WTC11 (cell line): ENCODE measurements at regions not wholly inside any gene's neighbourhood (a gene's known extent, or its start where the extent isn't known, plus 50 kb on each side); places are given as distances from the start of the nearest gene placed in this dataset.
A peak's percentile ranks its signal among the peaks of the same experiment; 100 is the strongest.
"Not testable (repeated sequence)": the region's sequence is repeated elsewhere in the genome, so short reads cannot be mapped to it uniquely, and the experiment has no call there.

Experiments used
- ATAC-seq: fragments of 200-7000 bp; cut with Tn5 transposase; 2 replicates; pipeline ENCODE4 v1.10.0; 2021; ENCODE audit warnings: mild to moderate bottlenecking, moderate library complexity
- CTCF ChIA-PET: fragments of 300-600 bp; sonication (Branson Sonifier 250); formaldehyde crosslinking; loops from one replicate; lab custom pipeline; 2021; ENCODE audit warnings: antibody characterized with exemption; lab: Charles Lee
- POLR2A ChIA-PET: fragments of 350-600 bp; sonication (Branson Sonifier 250); formaldehyde crosslinking; loops from one replicate; lab custom pipeline; 2021; ENCODE audit warnings: antibody characterized with exemption; lab: Charles Lee
- DNase-seq: peaks from one replicate; pipeline ENCODE4 v3.0.0; 2021; ENCODE audit warnings: low spot score
- H3K27ac Mint-ChIP-seq: 2 replicates; pipeline ENCODE4 v1.8.0; 2021; ENCODE audit warnings: mixed read lengths
- H3K27me3 Mint-ChIP-seq: 2 replicates; pipeline ENCODE4 v1.8.0; 2021; ENCODE audit warnings: low read depth, mild to moderate bottlenecking, moderate library complexity, mixed read lengths
- H3K36me3 Mint-ChIP-seq: 2 replicates; pipeline ENCODE4 v1.8.0; 2021; ENCODE audit warnings: mixed read lengths
- H3K4me1 Mint-ChIP-seq: 2 replicates; pipeline ENCODE4 v1.8.0; 2022; ENCODE audit warnings: mixed read lengths
- H3K4me3 Mint-ChIP-seq: 2 replicates; pipeline ENCODE4 v1.8.0; 2021; ENCODE audit warnings: mild to moderate bottlenecking, moderate library complexity, mixed read lengths
- H3K9me3 Mint-ChIP-seq: 2 replicates; pipeline ENCODE4 v1.8.0; 2021; ENCODE audit warnings: mixed read lengths
- ATF6 ChIP-seq: sonication (generic); formaldehyde crosslinking; IDR thresholded peaks from 2 replicates; pipeline ENCODE4 v1.8.1; 2023; ENCODE audit warnings: mild to moderate bottlenecking, missing genetic modification reagents
- CBFB ChIP-seq: sonication (generic); formaldehyde crosslinking; IDR thresholded peaks from 2 replicates; pipeline ENCODE4 v1.8.1; 2022; ENCODE audit warnings: mild to moderate bottlenecking, low read depth, missing genetic modification reagents
- CTCF ChIP-seq: fragments of 200-600 bp; IDR thresholded peaks from 2 replicates; pipeline ENCODE4 v1.8.0; 2022; ENCODE audit warnings: antibody characterized with exemption
- E2F5 ChIP-seq: sonication (generic); formaldehyde crosslinking; IDR thresholded peaks from 2 replicates; pipeline ENCODE4 v1.8.1; 2022; ENCODE audit warnings: mild to moderate bottlenecking, moderate library complexity, missing genetic modification reagents
- ELF4 ChIP-seq: sonication (generic); formaldehyde crosslinking; IDR thresholded peaks from 2 replicates; pipeline ENCODE4 v1.8.1; 2022; ENCODE audit warnings: low read depth, mild to moderate bottlenecking, moderate library complexity, missing genetic modification reagents
- ETV6 ChIP-seq: sonication (generic); formaldehyde crosslinking; IDR thresholded peaks from 2 replicates; pipeline ENCODE4 v1.8.1; 2022; ENCODE audit warnings: mild to moderate bottlenecking, missing genetic modification reagents
- NFYB ChIP-seq: sonication (generic); formaldehyde crosslinking; conservative IDR thresholded peaks from 2 replicates; pipeline ENCODE4 v1.8.0; 2022; ENCODE audit warnings: low read depth, missing genetic modification reagents
- NR1H2 ChIP-seq: sonication (generic); formaldehyde crosslinking; IDR thresholded peaks from 2 replicates; pipeline ENCODE4 v1.9.0; 2021; ENCODE audit warnings: mild to moderate bottlenecking, moderate library complexity, missing genetic modification reagents
- ZNF138 ChIP-seq: sonication (generic); formaldehyde crosslinking; conservative IDR thresholded peaks from 2 replicates; pipeline ENCODE4 v1.8.1; 2022; ENCODE audit warnings: mild to moderate bottlenecking, moderate library complexity, missing genetic modification reagents
- ZNF263 ChIP-seq: sonication (generic); formaldehyde crosslinking; IDR thresholded peaks from 2 replicates; pipeline ENCODE4 v1.8.1; 2022; ENCODE audit warnings: low read depth, mild to moderate bottlenecking, moderate library complexity, missing genetic modification reagents
- ZNF281 ChIP-seq: sonication (generic); formaldehyde crosslinking; IDR thresholded peaks from 2 replicates; pipeline ENCODE4 v1.8.0; 2023; ENCODE audit warnings: mild to moderate bottlenecking, missing genetic modification reagents

GRCh38 chr4:149911354-149911753, 95.7 kb upstream of the IQCM start:
- no peak for DNase-seq
- no peak for ATAC-seq
- Mint-ChIP-seq H3K27me3 (no peaks in the 10 kb centered on the region), H3K9me3 (peaks cover 7% of the 10 kb centered on the region; the same call in 1 of the 2 replicates), H3K36me3 (0 out of 2 replicates have a peak, but pooled peaks cover 2% of the 10 kb centered on the region), H3K27ac (no peak overlapping the region), H3K4me3 (no peak overlapping the region), H3K4me1 (peaks cover 7% of the 10 kb centered on the region)
- no peak for TF ChIP-seq ZNF263
- no peak for TF ChIP-seq ATF6 (CRISPR knock-in tag)
- TF ChIP-seq E2F5, result no peak
- TF ChIP-seq CBFB (CRISPR knock-in tag), result no peak
- CTCF ChIA-PET, result no interaction called here
- POLR2A ChIA-PET, result no interaction called here

GRCh38 chr4:149912000-149912399, 96.4 kb upstream of the IQCM start:
- Mint-ChIP-seq H3K27me3 (no peaks in the 10 kb centered on the region), H3K4me1 (peaks cover 7% of the 10 kb centered on the region), H3K27ac (no peak overlapping the region), H3K4me3 (no peak overlapping the region), H3K36me3 (0 out of 2 replicates have a peak, but pooled peaks cover 2% of the 10 kb centered on the region), H3K9me3 (peaks cover 7% of the 10 kb centered on the region; the same call in 1 of the 2 replicates)
- TF ChIP-seq ELF4 (no peak), NFYB (CRISPR knock-in tag) (no peak), ETV6 (CRISPR knock-in tag) (no peak)
- ATAC-seq, result no peak
- POLR2A ChIA-PET, result no interaction called here
- CTCF ChIA-PET, result no interaction called here
- no peak for DNase-seq

GRCh38 chr4:149914119-149915115, 98.8 kb upstream of the IQCM start:
- DNase-seq (peak; percentile 54), ATAC-seq (peak; percentile 80)
- no peak overlapping the region for H3K4me3 Mint-ChIP-seq
- peaks cover 7% of the 10 kb centered on the region; the same call in 1 of the 2 replicates for H3K9me3 Mint-ChIP-seq
- ChIA-PET POLR2A (no interaction called here), CTCF (no interaction called here)
- H3K36me3 Mint-ChIP-seq, result 0 out of 2 replicates have a peak, but pooled peaks cover 2% of the 10 kb centered on the region
- peaks cover 11% of the 10 kb centered on the region for H3K4me1 Mint-ChIP-seq
- no peak for TF ChIP-seq ZNF138
- TF ChIP-seq CTCF, result peak; percentile 61
- no peak for TF ChIP-seq NR1H2
- no peaks in the 10 kb centered on the region for H3K27me3 Mint-ChIP-seq
- no peak overlapping the region for H3K27ac Mint-ChIP-seq

GRCh38 chr4:149915735-149916134, 100.1 kb upstream of the IQCM start:
- POLR2A ChIA-PET, H3K27me3 Mint-ChIP-seq, ATAC-seq, H3K36me3 Mint-ChIP-seq, H3K9me3 Mint-ChIP-seq: not testable (repeated sequence)
- DNase-seq, result peak; percentile 73
- Mint-ChIP-seq H3K4me1 (peaks cover 11% of the 10 kb centered on the region), H3K4me3 (peak overlapping the region; percentile 61)
- CTCF ChIA-PET, result interaction anchor here (0.7 to 1.3 kb wide), 3 partner anchors 8 to 327 kb away, joined by 3 to 6 read pairs (median 3); no protein-coding TSS in a partner anchor
- TF ChIP-seq ZNF281, result peak; percentile 43; the same call in 1 of the 2 replicates
- TF ChIP-seq, all 79 proteins: peak for 1; not testable (repeated sequence) for 78
- not testable (repeated sequence) for H3K27ac Mint-ChIP-seq
